Calu3 (cell line): ENCODE measurements at regions not wholly inside any gene's neighbourhood (a gene's known extent, or its start where the extent isn't known, plus 50 kb on each side); places are given as distances from the start of the nearest gene placed in this dataset.

Source experiments
- BruUV-seq: library from RNA; stranded (reverse); fragments of 400-500 nt; replicated peaks from 2 replicates; lab custom pipeline; 2021; lab: Mats Ljungman, UMichigan
- CTCF ChIA-PET: fragments of 300-600 bp; sonication (Branson Sonifier 250); formaldehyde crosslinking; loops from one replicate; lab custom pipeline; 2022; ENCODE audit warnings: antibody characterized with exemption; lab: Charles Lee
- DNase-seq: peaks from one replicate; pipeline ENCODE4 v3.0.0; 2022
- H3K27ac Mint-ChIP-seq: one replicate; pipeline ENCODE4 v1.8.0; 2022; ENCODE audit warnings: mixed read lengths; ENCODE audit not compliant: unreplicated experiment
- H3K27me3 Mint-ChIP-seq: one replicate; pipeline ENCODE4 v1.8.0; 2022; ENCODE audit warnings: mixed read lengths; ENCODE audit not compliant: unreplicated experiment
- H3K36me3 Mint-ChIP-seq: one replicate; pipeline ENCODE4 v1.8.0; 2022; ENCODE audit warnings: mild to moderate bottlenecking, moderate library complexity, mixed read lengths; ENCODE audit not compliant: insufficient read depth, unreplicated experiment
- H3K4me1 Mint-ChIP-seq: one replicate; pipeline ENCODE4 v1.8.0; 2022; ENCODE audit warnings: mild to moderate bottlenecking, low read depth, mixed read lengths; ENCODE audit not compliant: unreplicated experiment
- H3K4me3 Mint-ChIP-seq: one replicate; pipeline ENCODE4 v1.8.0; 2022; ENCODE audit warnings: mild to moderate bottlenecking, low read depth, moderate library complexity, mixed read lengths; ENCODE audit not compliant: unreplicated experiment
- H3K9me3 Mint-ChIP-seq: one replicate; pipeline ENCODE4 v1.8.0; 2022; ENCODE audit warnings: low read depth, mixed read lengths; ENCODE audit not compliant: unreplicated experiment
- CTCF ChIP-seq: fragments of 200-600 bp; IDR thresholded peaks from one replicate; pipeline ENCODE4 v1.8.0; 2022; ENCODE audit warnings: antibody characterized with exemption; ENCODE audit not compliant: unreplicated experiment
- intact Hi-C: fragments of 100-400 bp; cut with micrococcal nuclease; formaldehyde crosslinking; loops from one replicate; pipeline ENCODE4 v1.10.0; 2022; ENCODE audit not compliant: unreplicated experiment

- H3K27me3 Mint-ChIP-seq, result peaks cover 36% of the 10 kb centered on the region
- no TSS peak for BruUV-seq
- H3K4me1 Mint-ChIP-seq, result peaks cover 18% of the 10 kb centered on the region
- H3K4me3 Mint-ChIP-seq, result no peak overlapping the region
- DNase-seq, result no peak
- intact Hi-C loops, result no loop called here
- no peaks in the 10 kb centered on the region for H3K9me3 Mint-ChIP-seq
- no peaks in the 10 kb centered on the region for H3K36me3 Mint-ChIP-seq
- no peak overlapping the region for H3K27ac Mint-ChIP-seq
- TF ChIP-seq CTCF, result no peak
- CTCF ChIA-PET, result no interaction called here
Observed at GRCh38 chr15:60250316-60250715, 147.5 kb downstream of the ANXA2 start.

- DNase-seq, result no peak
- H3K4me1 Mint-ChIP-seq, result peaks cover 28% of the 10 kb centered on the region
- H3K36me3 Mint-ChIP-seq, result no peaks in the 10 kb centered on the region
- H3K27ac Mint-ChIP-seq, result no peak overlapping the region
- intact Hi-C loops, result no loop called here
- H3K4me3 Mint-ChIP-seq, result no peak overlapping the region
- H3K9me3 Mint-ChIP-seq, result no peaks in the 10 kb centered on the region
- BruUV-seq, result no TSS peak
- H3K27me3 Mint-ChIP-seq, result peaks cover 25% of the 10 kb centered on the region
- CTCF ChIA-PET, result no interaction called here
- no peak for TF ChIP-seq CTCF
Observed at GRCh38 chr15:60251300-60252070, 146.3 kb downstream of the ANXA2 start.

GRCh38 chr15:60254416-60254815 lies 143.4 kb downstream of the ANXA2 start:
- H3K4me3 Mint-ChIP-seq, result no peak overlapping the region
- DNase-seq, result no peak

GRCh38 chr15:60255390-60255789 lies 142.4 kb downstream of the ANXA2 start:
- peak; percentile 55 for DNase-seq
- no peaks in the 10 kb centered on the region for H3K9me3 Mint-ChIP-seq
- no peak overlapping the region for H3K4me3 Mint-ChIP-seq
- no peak for TF ChIP-seq CTCF
- BruUV-seq, result no TSS peak
- CTCF ChIA-PET, result no interaction called here
- intact Hi-C loops, result no loop called here
- H3K27ac Mint-ChIP-seq, result no peak overlapping the region
- H3K27me3 Mint-ChIP-seq, result peaks cover 17% of the 10 kb centered on the region
- peaks cover 28% of the 10 kb centered on the region for H3K4me1 Mint-ChIP-seq
- H3K36me3 Mint-ChIP-seq, result no peaks in the 10 kb centered on the region

More at GRCh38 chr15:60254416-60254815, 143.4 kb downstream of the ANXA2 start:
- CTCF ChIA-PET, result no interaction called here
- H3K27me3 Mint-ChIP-seq, result peaks cover 24% of the 10 kb centered on the region
- intact Hi-C loops, result no loop called here
- no TSS peak for BruUV-seq
- no peak overlapping the region for H3K27ac Mint-ChIP-seq
- H3K9me3 Mint-ChIP-seq, result no peaks in the 10 kb centered on the region
- H3K4me1 Mint-ChIP-seq, result peaks cover 28% of the 10 kb centered on the region
- H3K36me3 Mint-ChIP-seq, result no peaks in the 10 kb centered on the region
- no peak for TF ChIP-seq CTCF
